ENCODE measurements at regions not wholly inside any gene's neighbourhood (a gene's known extent, or its start where the extent isn't known, plus 50 kb on each side); places are given as distances from the start of the nearest gene placed in this dataset.

- TF ChIP-seq CTCF (IDR thresholded peaks at IDR 0.05): no peak
- no peak for TF ChIP-seq POLR2A (IDR thresholded peaks at IDR 0.05)
- no peak for TF ChIP-seq POLR2AphosphoS5 (IDR thresholded peaks at IDR 0.05; ENCODE audit: insufficient read depth in 1 of 2, low read depth in 1 of 2)
Observed at GRCh38 chr22:44586351-44586990, 88.4 kb upstream of the RTL6 start.
